Activated naive CD4-positive, alpha-beta T cell treated with anti-CD3 and anti-CD28 coated beads for 36 hours (primary cell): ENCODE measurements at regions not wholly inside any gene's neighbourhood (a gene's known extent, or its start where the extent isn't known, plus 50 kb on each side); places are given as distances from the start of the nearest gene placed in this dataset.
"Not testable (repeated sequence)": the region's sequence is repeated elsewhere in the genome, so short reads cannot be mapped to it uniquely, and the experiment has no call there.

Experiments used
- CTCF ChIA-PET: fragments of 350-600 bp; sonication (Branson Sonifier 250); formaldehyde crosslinking; loops from one replicate; lab custom pipeline; 2021; ENCODE audit warnings: antibody characterized with exemption; lab: Charles Lee
- DNase-seq: peaks from one replicate; pipeline ENCODE4 v3.0.0-alpha.2; 2020
- H3K27ac Mint-ChIP-seq: one replicate; pipeline ENCODE4 v1.8.0; 2021; ENCODE audit warnings: mild to moderate bottlenecking, mixed read lengths
- H3K27me3 Mint-ChIP-seq: one replicate; pipeline ENCODE4 v1.8.0; 2021; ENCODE audit warnings: low read depth, mixed read lengths
- H3K36me3 Mint-ChIP-seq: one replicate; pipeline ENCODE4 v1.8.0; 2021; ENCODE audit warnings: low read depth, mixed read lengths
- H3K4me1 Mint-ChIP-seq: one replicate; pipeline ENCODE4 v1.8.0; 2021; ENCODE audit warnings: low read depth, mixed read lengths
- H3K4me3 Mint-ChIP-seq: one replicate; pipeline ENCODE4 v1.8.0; 2021; ENCODE audit warnings: mild to moderate bottlenecking, moderate library complexity, mixed read lengths
- H3K9me3 Mint-ChIP-seq: one replicate; pipeline ENCODE4 v1.8.0; 2021; ENCODE audit warnings: mixed read lengths
- intact Hi-C: fragments of 100-400 bp; cut with micrococcal nuclease; formaldehyde crosslinking; loops from one replicate; pipeline ENCODE4 v1.15.1; 2023

DNA sequence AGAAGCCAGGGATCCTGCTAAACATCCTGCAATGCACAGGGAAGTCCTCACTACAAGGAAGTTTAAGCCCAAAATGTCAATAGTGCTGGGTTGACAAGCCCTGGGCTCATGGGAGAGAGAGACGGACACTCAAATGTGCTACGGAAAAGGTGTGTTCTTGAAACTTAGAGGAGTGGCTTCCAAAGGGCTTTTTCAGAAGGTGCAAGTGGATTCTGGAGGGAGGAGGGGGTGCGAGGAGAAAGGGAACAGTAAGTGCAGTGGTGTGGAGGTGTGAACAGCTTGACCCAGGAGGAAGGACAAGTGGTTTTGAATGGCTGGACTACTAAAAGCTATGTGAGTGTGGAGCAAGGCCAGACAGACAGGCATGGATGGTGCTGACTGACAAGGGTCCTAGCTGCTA, 50.4 kb upstream of the CECR2 start:
- CTCF ChIA-PET, result interaction anchor here (1.9 kb wide), 1 partner anchor 147 kb away, joined by 8 read pairs; no protein-coding TSS in a partner anchor
- Mint-ChIP-seq H3K4me3 (no peak overlapping the region), H3K27ac (no peak overlapping the region), H3K36me3 (no peaks in the 10 kb centered on the region), H3K9me3 (no peaks in the 10 kb centered on the region), H3K4me1 (no peaks in the 10 kb centered on the region), H3K27me3 (no peaks in the 10 kb centered on the region)
- intact Hi-C loops, result no loop called here
- DNase-seq, result no peak

GRCh38 chr22:17315310-17315709, 54.0 kb upstream of the CECR2 start:
- Mint-ChIP-seq H3K27me3 (no peaks in the 10 kb centered on the region), H3K36me3 (no peaks in the 10 kb centered on the region), H3K4me3 (no peak overlapping the region), H3K9me3 (no peaks in the 10 kb centered on the region), H3K4me1 (no peaks in the 10 kb centered on the region), H3K27ac (no peak overlapping the region)
- CTCF ChIA-PET, result no interaction called here
- intact Hi-C loops, result no loop called here
- no peak for DNase-seq

GRCh38 chr22:17314487-17314886, 54.8 kb upstream of the CECR2 start:
- CTCF ChIA-PET, result no interaction called here
- Mint-ChIP-seq H3K9me3 (no peaks in the 10 kb centered on the region), H3K4me1 (no peaks in the 10 kb centered on the region), H3K27ac (no peak overlapping the region), H3K4me3 (no peak overlapping the region), H3K27me3 (no peaks in the 10 kb centered on the region), H3K36me3 (no peaks in the 10 kb centered on the region)
- intact Hi-C loops, result no loop called here
- no peak for DNase-seq

- H3K4me1 Mint-ChIP-seq, result no peaks in the 10 kb centered on the region
- no peak for DNase-seq
- no peaks in the 10 kb centered on the region for H3K9me3 Mint-ChIP-seq
- no peak overlapping the region for H3K27ac Mint-ChIP-seq
- no peaks in the 10 kb centered on the region for H3K36me3 Mint-ChIP-seq
- H3K4me3 Mint-ChIP-seq, result no peak overlapping the region
- peaks cover 2% of the 10 kb centered on the region for H3K27me3 Mint-ChIP-seq
- intact Hi-C loops, result no loop called here
- CTCF ChIA-PET, result interaction anchor here (1.0 to 1.4 kb wide), 2 partner anchors 9 to 47 kb away, joined by 3 to 4 read pairs; no protein-coding TSS in a partner anchor
Measured at GRCh38 chr22:17313626-17314025, 55.6 kb upstream of the CECR2 start.

DNA sequence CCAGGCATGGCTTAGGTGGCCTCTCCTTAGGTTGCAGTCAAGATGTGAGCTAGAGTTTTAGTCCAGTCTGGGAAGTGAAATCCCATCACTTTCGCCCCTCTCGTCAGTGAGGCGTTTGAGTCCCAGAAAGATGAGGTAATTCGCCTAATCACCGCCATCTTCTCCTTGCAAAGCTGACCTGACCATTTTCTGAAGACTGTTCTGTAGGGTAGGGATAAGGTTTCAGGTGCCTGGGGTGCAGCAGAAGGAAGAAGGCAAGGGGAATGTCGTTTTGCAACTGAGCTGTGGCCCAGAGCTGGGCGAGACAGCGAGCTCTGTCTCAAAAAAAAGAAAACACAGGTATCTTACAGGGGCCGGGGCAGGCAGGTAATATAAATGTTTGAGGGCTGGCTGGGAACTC, 61.7 kb upstream of the CECR2 start:
- Mint-ChIP-seq H3K4me1 (peaks cover 19% of the 10 kb centered on the region), H3K36me3 (no peaks in the 10 kb centered on the region), H3K27ac (no peak overlapping the region), H3K9me3 (no peaks in the 10 kb centered on the region), H3K4me3 (no peak overlapping the region), H3K27me3 (peaks cover 2% of the 10 kb centered on the region)
- DNase-seq, result no peak
- intact Hi-C loops, result no loop called here
- CTCF ChIA-PET, result interaction anchor here (0.5 to 1.2 kb wide), 2 partner anchors 59 to 135 kb away, joined by 3 to 4 read pairs; no protein-coding TSS in a partner anchor

- CTCF ChIA-PET, result interaction anchor here (0.5 to 1.4 kb wide), 3 partner anchors 8 to 197 kb away, joined by 3 to 4 read pairs (median 4); no protein-coding TSS in a partner anchor
- Mint-ChIP-seq H3K36me3 (no peaks in the 10 kb centered on the region), H3K4me1 (peaks cover 19% of the 10 kb centered on the region), H3K27me3 (peaks cover 2% of the 10 kb centered on the region), H3K27ac (no peak overlapping the region), H3K4me3 (no peak overlapping the region), H3K9me3 (no peaks in the 10 kb centered on the region)
- DNase-seq, result no peak
- intact Hi-C loops, result no loop called here
Measured at GRCh38 chr22:17305076-17305475, 64.2 kb upstream of the CECR2 start.

DNA sequence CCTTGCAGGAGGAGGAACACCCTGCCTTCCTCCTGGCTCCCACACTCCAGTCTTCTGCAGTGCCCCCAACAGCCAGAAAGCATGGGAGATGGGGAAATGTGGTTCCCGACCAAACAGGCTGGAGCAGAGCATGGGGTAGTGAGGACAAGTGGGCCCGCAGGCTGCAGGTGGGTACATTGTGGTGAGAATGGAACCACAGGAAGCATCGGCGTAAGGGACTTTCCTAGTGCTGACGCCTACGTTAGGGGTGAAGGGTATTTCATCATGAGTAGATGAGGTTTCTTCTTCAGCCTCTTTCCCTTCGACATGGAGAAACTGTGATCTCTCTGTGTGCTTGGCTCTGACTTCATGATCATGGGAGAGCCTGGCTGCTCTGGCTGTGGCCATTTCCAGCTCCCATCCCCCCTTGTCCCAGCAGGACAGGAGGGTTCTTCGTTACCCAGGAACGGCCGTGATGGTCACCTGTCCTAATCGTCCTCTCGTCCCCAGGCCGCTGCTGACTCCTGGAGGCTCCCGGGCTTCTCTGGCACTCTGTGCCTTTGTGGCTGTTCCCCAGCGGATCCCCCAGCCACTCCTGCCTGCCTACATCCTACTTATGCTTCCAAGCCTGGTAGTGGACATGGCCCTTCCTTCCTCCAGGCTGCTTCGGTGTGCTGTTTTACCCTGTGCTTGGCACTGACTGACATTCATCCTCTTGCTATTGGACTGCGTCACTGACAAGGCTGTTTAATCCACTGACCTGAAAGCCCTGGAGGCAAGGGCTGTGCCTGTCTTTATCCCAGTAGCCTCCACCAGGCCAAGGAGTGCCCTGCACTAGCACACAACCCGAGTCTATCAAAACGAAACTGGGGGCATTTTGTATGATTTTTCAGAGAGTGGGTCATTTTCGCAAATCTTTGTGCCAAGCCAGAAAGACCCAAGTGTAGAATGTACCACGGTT, 65.2 kb upstream of the CECR2 start:
- Mint-ChIP-seq H3K4me1 (peaks cover 21% of the 10 kb centered on the region), H3K4me3 (no peak overlapping the region), H3K9me3 (peaks cover 6% of the 10 kb centered on the region), H3K27me3 (no peaks in the 10 kb centered on the region), H3K27ac (peak overlapping the region; percentile 76), H3K36me3 (no peaks in the 10 kb centered on the region)
- peak; percentile 76 for DNase-seq
- CTCF ChIA-PET, result interaction anchor here (0.5 to 1.4 kb wide), 4 partner anchors 9 to 527 kb away, joined by 3 to 5 read pairs (median 4); no protein-coding TSS in a partner anchor
- intact Hi-C loops, result loop anchor here (1.0 to 5.0 kb wide), 2 partner anchors 24 to 87 kb away; partner anchors contain the start of gene ADA2

DNA sequence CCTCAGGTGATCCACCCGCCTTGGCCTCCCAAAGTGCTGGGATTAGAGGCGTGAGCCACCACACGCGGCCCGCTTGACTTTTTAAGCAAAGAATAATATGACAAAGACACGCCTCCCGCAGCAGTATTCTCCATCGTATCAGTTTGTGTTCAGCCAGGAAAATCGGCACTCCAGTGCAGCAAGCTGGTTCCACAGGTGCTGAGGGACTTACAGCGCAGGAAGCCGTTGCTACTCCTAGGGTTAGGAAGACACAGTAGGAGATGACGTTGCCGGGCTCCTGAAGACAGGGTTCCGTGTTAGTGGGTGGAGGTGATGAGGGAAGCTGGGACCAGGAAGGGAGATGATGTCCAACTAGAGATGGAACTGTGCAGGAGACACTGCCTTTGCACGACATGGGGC, 65.8 kb upstream of the CECR2 start:
- Mint-ChIP-seq H3K9me3 (peaks cover 6% of the 10 kb centered on the region), H3K27me3 (no peaks in the 10 kb centered on the region), H3K27ac (no peak overlapping the region), H3K36me3 (no peaks in the 10 kb centered on the region), H3K4me1 (peaks cover 21% of the 10 kb centered on the region), H3K4me3 (no peak overlapping the region)
- intact Hi-C loops, result loop anchor here (5.0 kb wide), 1 partner anchor 86 kb away; the partner anchor contains the start of gene ADA2
- DNase-seq, result no peak
- CTCF ChIA-PET, result interaction anchor here (0.6 to 1.4 kb wide), 2 partner anchors 10 to 157 kb away, joined by 4 to 5 read pairs; no protein-coding TSS in a partner anchor

- no peaks in the 10 kb centered on the region for H3K36me3 Mint-ChIP-seq
- H3K27me3 Mint-ChIP-seq, result no peaks in the 10 kb centered on the region
- no peak for DNase-seq
- H3K27ac Mint-ChIP-seq, result no peak overlapping the region
- no peak overlapping the region for H3K4me3 Mint-ChIP-seq
- H3K9me3 Mint-ChIP-seq, result peaks cover 6% of the 10 kb centered on the region
- CTCF ChIA-PET, result interaction anchor here (0.6 kb wide), 1 partner anchor 217 kb away, joined by 4 read pairs; no protein-coding TSS in a partner anchor
- peaks cover 24% of the 10 kb centered on the region for H3K4me1 Mint-ChIP-seq
- intact Hi-C loops, result loop anchor here (5.0 kb wide), 1 partner anchor 85 kb away; the partner anchor contains the start of gene ADA2
Measured at GRCh38 chr22:17302616-17303015, 66.6 kb upstream of the CECR2 start.

GRCh38 chr22:17300926-17301325, 68.3 kb upstream of the CECR2 start:
- H3K27me3 Mint-ChIP-seq, result no peaks in the 10 kb centered on the region
- H3K4me1 Mint-ChIP-seq, result peaks cover 24% of the 10 kb centered on the region
- CTCF ChIA-PET, result no interaction called here
- no peaks in the 10 kb centered on the region for H3K36me3 Mint-ChIP-seq
- intact Hi-C loops, result loop anchor here (5.0 kb wide), 1 partner anchor 84 kb away; the partner anchor contains the start of gene ADA2
- no peak overlapping the region for H3K4me3 Mint-ChIP-seq
- no peak for DNase-seq
- H3K27ac Mint-ChIP-seq, result no peak overlapping the region
- H3K9me3 Mint-ChIP-seq, result peaks cover 6% of the 10 kb centered on the region

- CTCF ChIA-PET, result interaction anchor here (0.7 kb wide), 1 partner anchor 102 kb away, joined by 3 read pairs; no protein-coding TSS in a partner anchor
- peaks cover 11% of the 10 kb centered on the region for H3K9me3 Mint-ChIP-seq
- H3K27ac Mint-ChIP-seq, intact Hi-C loops, H3K4me3 Mint-ChIP-seq, DNase-seq, H3K36me3 Mint-ChIP-seq, H3K27me3 Mint-ChIP-seq: not testable (repeated sequence)
- peaks cover 15% of the 10 kb centered on the region for H3K4me1 Mint-ChIP-seq
Measured at GRCh38 chr22:17298805-17299502, 70.3 kb upstream of the CECR2 start.

DNA sequence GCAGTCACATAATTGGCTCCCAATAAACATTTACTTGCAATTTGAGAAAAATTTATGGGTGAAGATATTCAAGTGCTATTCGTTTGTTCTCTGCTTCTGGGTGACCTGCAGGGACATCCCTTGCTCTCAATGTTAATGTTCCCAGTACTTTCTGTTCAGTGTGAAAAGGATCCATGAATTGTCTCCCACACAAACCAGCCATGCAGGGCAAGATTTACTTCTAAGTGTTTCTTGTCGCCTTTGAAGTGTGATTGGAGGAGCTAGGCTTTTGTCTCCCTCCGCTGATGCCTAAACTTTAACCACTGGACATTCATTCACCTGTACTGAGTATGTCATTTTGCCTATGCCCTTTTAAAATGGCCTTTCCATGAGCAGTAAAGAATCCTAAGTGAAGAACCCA, 66.4 kb upstream of the ADA2 start:
- H3K9me3 Mint-ChIP-seq, result no peaks in the 10 kb centered on the region
- no peaks in the 10 kb centered on the region for H3K36me3 Mint-ChIP-seq
- no peak overlapping the region for H3K4me3 Mint-ChIP-seq
- intact Hi-C loops, result no loop called here
- peaks cover 10% of the 10 kb centered on the region for H3K4me1 Mint-ChIP-seq
- no peak overlapping the region for H3K27ac Mint-ChIP-seq
- DNase-seq, result no peak
- CTCF ChIA-PET, result interaction anchor here (1.5 kb wide), 1 partner anchor 113 kb away, joined by 5 read pairs; no protein-coding TSS in a partner anchor
- H3K27me3 Mint-ChIP-seq, result no peaks in the 10 kb centered on the region
